ENCODE measurements at regions not wholly inside any gene's neighbourhood (a gene's known extent, or its start where the extent isn't known, plus 50 kb on each side); places are given as distances from the start of the nearest gene placed in this dataset.

DNA sequence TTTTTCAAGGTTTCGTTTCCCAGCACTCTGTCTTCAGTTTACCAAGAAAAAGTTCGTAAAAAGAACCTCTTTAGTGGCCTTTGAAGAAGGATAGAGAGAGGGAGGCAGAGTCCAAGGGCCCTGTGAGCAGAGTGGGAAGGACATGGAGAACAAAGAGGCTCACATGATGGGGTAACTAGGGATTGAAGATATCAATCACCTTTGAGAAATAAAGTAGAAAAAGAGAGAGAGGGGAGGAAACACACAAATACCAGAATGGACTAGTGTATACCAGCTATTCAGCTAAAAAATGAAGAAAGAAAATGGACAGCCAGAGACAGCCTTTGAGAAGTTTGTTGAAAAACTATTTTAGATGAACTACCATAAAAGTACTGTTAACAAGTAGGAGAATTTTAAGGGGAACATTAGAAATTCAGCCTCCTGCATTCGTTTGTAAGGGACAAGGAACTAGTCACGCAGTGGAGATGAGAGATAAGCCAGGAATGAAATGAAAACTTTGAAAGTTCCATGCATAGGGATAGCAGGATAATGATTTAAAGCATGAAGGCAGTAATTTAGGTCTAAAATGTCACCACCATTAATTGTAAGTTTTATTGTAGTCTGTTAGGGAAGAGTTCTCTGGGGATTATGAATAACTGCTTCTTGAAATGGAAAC, 82.1 kb downstream of the SPTSSA start:
- Histone ChIP-seq H3K27me3 (replicated peaks in 1 of 4; ENCODE audit: control extremely low read depth in 1 of 4, control insufficient read depth in 3 of 4, insufficient read depth in 4 of 4, low read length in 3 of 4) (peaks cover 0 to 2% (median 0%) of the 10 kb centered on the region in 4 experiments), H3K9ac (ENCODE audit: low read length) (no peak overlapping the region), H2AFZ (ENCODE audit: insufficient read depth, low read depth, low read length, poor library complexity, severe bottlenecking) (no peak overlapping the region), H3K9me3 (ENCODE audit: control extremely low read depth in 1 of 3, control insufficient read depth in 2 of 3, insufficient read depth in 1 of 3, low read length in 2 of 3) (peaks cover 0 to 3% (median 0%) of the 10 kb centered on the region in 3 donors), H3K4me3 (ENCODE audit: control extremely low read depth in 1 of 5, extremely low read depth in 1 of 5, insufficient read depth in 1 of 5, low read depth in 2 of 5, low read length in 4 of 5) (no peak overlapping the region), H3K79me2 (ENCODE audit: control insufficient read depth, insufficient read depth, low read length) (no peaks in the 10 kb centered on the region), H3K4me1 (ENCODE audit: control insufficient read depth in 2 of 2, insufficient read depth in 2 of 2, low read length in 2 of 2) (no peaks in the 10 kb centered on the region), H3K36me3 (replicated peaks in 1 of 2; ENCODE audit: control extremely low read depth in 1 of 2, control insufficient read depth in 1 of 2, extremely low read depth in 1 of 2, insufficient read depth in 2 of 2, low read length in 1 of 2) (no peaks in the 10 kb centered on the region), H3K4me2 (replicated peaks; ENCODE audit: low read depth, low read length, poor library complexity, severe bottlenecking) (no peak overlapping the region), H4K20me1 (ENCODE audit: control insufficient read depth, insufficient read depth, low read length, poor library complexity, severe bottlenecking) (no peaks in the 10 kb centered on the region), H3K27ac (ENCODE audit: low read length in 2 of 2) (no peak overlapping the region)
- no peak for TF ChIP-seq CTCF (IDR thresholded peaks at IDR 0.05)
- TF ChIP-seq EZH2 (IDR thresholded peaks at IDR 0.05; ENCODE audit: borderline replicate concordance, insufficient read depth, low read depth, low read length, poor library complexity, severe bottlenecking) = no peak
- intact Hi-C loops (cut with micrococcal nuclease) = no loop called here
- no peak for ATAC-seq (ENCODE audit: low read depth)
- DNase-seq = no peak
- no peaks in the 10 kb centered on the region for H3K4me1 Mint-ChIP-seq
- no peaks in the 10 kb centered on the region for H3K9me3 Mint-ChIP-seq (ENCODE audit: insufficient read depth)
- H3K27me3 Mint-ChIP-seq = peaks cover 19% of the 10 kb centered on the region
- WGBS (ENCODE audit: insufficient coverage) = 71% methylated on average over 2 of the region's 4 CpGs
- POLR2A ChIA-PET = no interaction called here
- H3K27ac Mint-ChIP-seq = no peak overlapping the region
- no peak overlapping the region for H3K4me3 Mint-ChIP-seq
- CTCF ChIA-PET = no interaction called here

DNA sequence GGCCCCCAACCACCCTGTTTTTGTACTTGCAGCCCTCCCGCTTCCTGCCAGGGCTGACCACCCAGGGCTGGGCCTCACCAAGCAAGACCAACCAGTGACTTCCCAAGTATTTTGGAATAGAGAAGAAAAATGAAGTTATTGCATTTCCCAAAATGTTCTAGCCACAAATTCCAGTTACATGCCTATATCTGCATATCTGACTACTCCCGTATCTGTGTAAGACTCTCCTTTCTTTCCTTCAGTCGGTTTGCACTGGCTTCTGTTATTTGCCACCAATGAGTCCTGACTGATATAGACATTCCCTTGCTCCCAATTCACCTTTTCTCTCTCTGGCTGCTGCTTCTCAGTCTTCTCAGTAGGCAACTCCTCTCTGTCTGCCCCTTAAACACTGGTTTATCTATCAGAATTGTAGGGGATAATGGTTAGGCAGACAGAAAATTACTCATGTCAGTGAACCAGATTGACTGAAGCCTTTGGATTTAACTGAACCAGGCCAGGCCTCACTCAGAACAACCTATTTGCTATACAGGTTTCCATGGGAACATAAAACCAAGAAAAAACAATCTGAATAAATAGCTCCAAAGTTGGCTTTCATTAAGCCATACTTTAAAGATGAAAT, 85.3 kb downstream of the SPTSSA start:
- Histone ChIP-seq H3K4me3 (ENCODE audit: control extremely low read depth in 1 of 5, extremely low read depth in 1 of 5, insufficient read depth in 1 of 5, low read depth in 2 of 5, low read length in 4 of 5) (no peak overlapping the region), H3K9me3 (ENCODE audit: control extremely low read depth in 1 of 3, control insufficient read depth in 2 of 3, insufficient read depth in 1 of 3, low read length in 2 of 3) (no peaks in the 10 kb centered on the region), H3K79me2 (ENCODE audit: control insufficient read depth, insufficient read depth, low read length) (no peaks in the 10 kb centered on the region), H3K4me1 (ENCODE audit: control insufficient read depth in 2 of 2, insufficient read depth in 2 of 2, low read length in 2 of 2) (no peaks in the 10 kb centered on the region), H3K36me3 (replicated peaks in 1 of 2; ENCODE audit: control extremely low read depth in 1 of 2, control insufficient read depth in 1 of 2, extremely low read depth in 1 of 2, insufficient read depth in 2 of 2, low read length in 1 of 2) (no peaks in the 10 kb centered on the region), H2AFZ (ENCODE audit: insufficient read depth, low read depth, low read length, poor library complexity, severe bottlenecking) (no peak overlapping the region), H3K4me2 (replicated peaks; ENCODE audit: low read depth, low read length, poor library complexity, severe bottlenecking) (no peak overlapping the region), H3K9ac (ENCODE audit: low read length) (no peak overlapping the region), H3K27ac (ENCODE audit: low read length in 2 of 2) (no peak overlapping the region), H4K20me1 (ENCODE audit: control insufficient read depth, insufficient read depth, low read length, poor library complexity, severe bottlenecking) (no peaks in the 10 kb centered on the region), H3K27me3 (replicated peaks in 1 of 4; ENCODE audit: control extremely low read depth in 1 of 4, control insufficient read depth in 3 of 4, insufficient read depth in 4 of 4, low read length in 3 of 4) (peaks cover 0 to 2% (median 0%) of the 10 kb centered on the region in 4 experiments)
- no peak overlapping the region for H3K4me3 Mint-ChIP-seq
- 95% methylated on average over 2 of the region's 3 CpGs for WGBS (ENCODE audit: insufficient coverage)
- ChIA-PET POLR2A (no interaction called here), CTCF (no interaction called here)
- TF ChIP-seq EZH2 (IDR thresholded peaks at IDR 0.05; ENCODE audit: borderline replicate concordance, insufficient read depth, low read depth, low read length, poor library complexity, severe bottlenecking) (no peak), CTCF (IDR thresholded peaks at IDR 0.05) (no peak)
- H3K9me3 Mint-ChIP-seq (ENCODE audit: insufficient read depth) = no peaks in the 10 kb centered on the region
- intact Hi-C loops (cut with micrococcal nuclease) = no loop called here
- no peak overlapping the region for H3K27ac Mint-ChIP-seq
- ATAC-seq (ENCODE audit: low read depth) (no peak), DNase-seq (no peak)
- no peaks in the 10 kb centered on the region for H3K4me1 Mint-ChIP-seq
- H3K27me3 Mint-ChIP-seq = peaks cover 3% of the 10 kb centered on the region
